G401 (cell line): ENCODE measurements at regions not wholly inside any gene's neighbourhood (a gene's known extent, or its start where the extent isn't known, plus 50 kb on each side); places are given as distances from the start of the nearest gene placed in this dataset.
"Not testable (repeated sequence)": the region's sequence is repeated elsewhere in the genome, so short reads cannot be mapped to it uniquely, and the experiment has no call there.

Source experiments
- DNase-seq: peaks from one replicate; pipeline ENCODE4 v3.0.0-alpha.2; 2015; ENCODE audit warnings: low spot score
- in situ Hi-C: cut with HindIII; loops from 2 replicates; pipeline ENCODE4 v1.10.0; 2016; ENCODE audit warnings: low sequenced_read_pairs, mixed read lengths

DNA sequence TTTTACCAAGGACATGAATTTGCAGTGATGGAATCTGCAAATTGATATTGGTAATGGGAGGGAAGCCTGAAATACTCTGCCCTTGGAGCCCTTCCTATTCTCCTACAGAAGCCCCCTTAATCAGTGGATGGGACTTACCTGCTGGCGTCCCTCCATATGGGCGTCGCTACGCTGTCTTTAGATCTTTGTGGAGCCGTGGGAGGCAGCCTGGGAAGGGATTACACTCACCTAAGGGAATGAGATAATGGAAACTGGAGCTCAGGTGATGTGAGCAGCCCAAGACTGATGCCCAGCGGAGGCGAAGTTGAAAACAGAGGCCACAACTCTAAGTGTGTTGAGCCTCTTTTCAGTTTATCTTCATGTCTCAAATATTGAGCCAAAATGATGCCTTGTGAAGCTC is 306.6 kb downstream of the MYCN start:
- in situ Hi-C loops: no loop called here
- no peak for DNase-seq

DNA sequence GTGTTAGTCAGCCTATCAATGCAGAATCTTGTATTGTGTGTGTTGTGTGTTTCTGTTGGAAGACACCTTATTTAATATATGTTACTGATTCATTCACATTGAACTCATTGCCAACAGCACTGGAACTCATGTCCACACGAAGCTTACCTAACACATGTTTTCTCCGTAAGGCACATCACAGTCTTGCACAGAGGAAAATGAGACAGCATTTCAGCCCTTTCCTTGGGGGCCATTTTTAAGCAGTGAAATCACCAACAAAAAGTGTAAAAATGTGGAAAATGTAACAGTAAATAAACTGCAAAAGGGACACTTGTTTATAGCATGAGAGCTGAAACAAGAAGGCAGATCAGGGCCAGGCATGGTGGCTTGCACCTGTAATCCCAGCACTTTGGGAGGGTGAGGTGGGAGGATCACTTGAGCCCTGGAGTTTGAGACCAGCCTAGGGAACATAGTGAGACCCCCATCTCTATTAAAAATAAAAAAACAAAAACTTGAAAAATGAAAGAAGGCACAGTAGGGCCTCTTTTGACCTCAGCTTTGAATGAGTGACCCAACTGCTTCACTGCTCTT is 306.0 kb downstream of the MYCN start:
- in situ Hi-C loops: no loop called here
- DNase-seq: no peak

DNA sequence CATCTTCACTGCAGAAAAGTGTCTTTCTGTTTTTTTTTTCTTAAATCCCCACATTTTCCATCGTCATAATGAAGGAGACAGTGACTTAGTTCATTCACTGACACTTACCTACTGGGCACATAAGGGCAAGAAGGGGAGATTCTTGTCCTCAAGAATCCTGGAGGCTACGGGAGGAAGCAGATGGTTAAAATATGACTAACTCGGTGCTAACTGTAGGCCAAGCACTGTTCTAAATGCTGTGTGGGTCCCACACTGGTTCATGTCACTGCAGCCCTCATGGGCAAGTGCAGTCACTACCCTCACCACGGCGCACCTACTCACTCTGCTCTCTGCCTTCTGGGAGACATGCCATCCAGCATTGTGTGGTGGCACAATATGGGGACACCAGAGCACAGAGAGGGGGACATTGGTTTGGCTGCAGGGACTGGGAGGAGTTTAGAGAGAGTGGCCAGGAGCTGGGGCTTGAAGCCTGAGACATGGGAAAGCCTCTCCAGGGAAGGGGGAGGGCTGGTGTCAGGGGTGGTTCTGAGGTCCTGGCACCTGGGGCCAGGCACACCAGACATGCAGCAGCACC is 305.2 kb downstream of the MYCN start:
- in situ Hi-C loops: no loop called here

DNA sequence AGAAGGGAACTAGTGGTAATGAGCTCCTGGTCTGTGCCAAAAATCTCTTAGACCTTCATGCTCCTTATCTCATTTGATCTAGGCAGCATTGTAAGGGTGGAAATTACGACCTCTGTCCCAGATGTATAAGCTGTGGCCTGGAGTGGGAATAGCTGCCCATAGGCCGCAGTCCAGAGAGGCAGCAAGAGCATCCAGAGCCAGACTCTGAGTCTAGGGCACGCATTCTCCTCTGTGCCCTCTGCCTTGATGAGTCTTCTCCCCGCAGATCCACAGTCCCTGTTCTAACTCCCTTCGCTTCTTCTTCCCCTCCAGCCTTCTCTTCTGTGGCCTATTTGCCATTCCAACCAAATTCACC is 304.6 kb downstream of the MYCN start:
- no peak for DNase-seq
- in situ Hi-C loops: no loop called here

More for the DNA sequence above, 305.2 kb downstream of the MYCN start:
- no peak for DNase-seq

DNA sequence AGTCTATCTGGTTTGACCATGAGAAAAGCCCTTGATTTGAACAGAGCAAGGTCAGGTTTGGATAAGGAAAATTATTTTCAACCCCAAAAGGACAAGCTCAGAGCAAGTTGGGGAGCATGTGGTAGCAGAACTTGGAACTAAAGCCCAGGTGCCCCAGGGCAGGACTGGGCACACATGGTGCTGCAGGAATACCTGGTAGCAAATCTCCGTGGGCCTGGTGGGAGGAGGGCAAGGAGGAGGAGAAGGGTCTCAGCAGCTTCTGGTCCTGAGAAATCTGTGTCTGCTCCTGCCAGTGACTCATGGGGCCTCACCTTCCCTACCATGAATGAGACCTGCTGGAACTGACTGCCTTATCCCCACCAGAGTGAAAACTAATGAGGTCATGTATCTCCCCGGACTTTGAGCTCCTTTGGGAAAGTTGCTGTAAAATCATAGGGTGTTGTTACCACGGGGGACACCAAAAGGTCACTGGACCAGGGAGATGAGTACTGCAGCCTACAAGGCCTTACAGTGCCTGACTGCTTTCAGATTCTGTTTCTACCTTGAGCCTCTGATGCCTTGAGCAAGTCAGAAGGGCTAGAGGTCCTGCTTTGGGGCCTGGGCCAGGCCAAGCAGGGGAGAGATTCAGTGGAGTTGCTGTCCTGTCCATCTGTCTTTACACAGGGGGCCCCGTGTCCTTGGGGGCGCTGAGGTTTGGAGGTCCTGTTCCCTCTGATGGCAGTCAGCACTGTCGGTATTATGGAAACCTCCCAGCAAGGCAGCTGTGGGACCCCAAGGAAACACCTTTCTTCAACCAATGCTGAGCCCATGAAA is 304.0 kb downstream of the MYCN start:
- no peak for DNase-seq
- in situ Hi-C loops: no loop called here

DNA sequence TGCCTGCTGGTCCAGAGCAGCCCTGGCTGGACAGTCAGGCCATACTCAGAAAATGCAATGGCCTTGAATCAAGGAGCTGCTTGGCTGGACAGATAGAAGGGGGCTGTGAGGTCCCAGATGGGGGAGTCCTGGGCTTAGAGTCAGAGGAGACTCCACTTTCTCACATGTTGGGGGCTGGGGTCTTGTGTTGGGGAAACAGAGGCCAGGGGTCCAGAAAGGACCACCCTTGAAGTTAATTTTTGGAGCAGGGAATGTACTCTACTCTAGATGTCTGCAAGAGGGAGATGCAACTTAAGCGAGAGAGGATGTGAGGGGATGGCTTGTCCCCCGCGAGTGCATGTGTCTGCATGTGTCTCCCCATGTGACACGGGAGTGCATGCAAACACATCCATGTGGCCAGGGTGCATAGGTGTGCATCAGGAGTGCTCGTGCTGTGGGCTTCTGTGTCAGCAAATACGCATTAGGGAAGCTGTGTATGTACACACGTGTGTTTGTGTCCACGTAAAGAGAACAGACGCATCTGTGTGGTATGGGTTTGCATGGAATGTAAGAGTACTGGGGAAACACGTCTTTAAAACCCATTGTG is 303.2 kb downstream of the MYCN start:
- in situ Hi-C loops: no loop called here
- DNase-seq: no peak

DNA sequence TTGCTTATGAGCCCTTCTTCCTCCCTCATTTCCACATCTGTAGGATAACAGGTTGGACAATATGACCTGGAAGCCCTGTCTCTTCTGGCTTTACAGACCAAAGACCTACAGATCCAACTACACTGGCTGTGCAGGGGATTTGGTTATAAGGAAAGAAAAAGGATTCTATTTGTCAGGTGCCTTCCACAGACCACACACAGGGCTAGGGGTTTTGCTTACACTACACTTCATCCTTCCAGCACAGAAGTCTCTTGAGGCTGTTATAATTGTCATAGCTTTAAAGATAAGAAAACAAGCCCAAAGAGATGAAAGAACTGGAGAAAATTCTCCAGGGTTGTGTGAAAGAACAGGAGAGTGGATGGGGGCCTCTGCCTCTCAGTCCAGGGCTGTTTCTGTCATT is 302.6 kb downstream of the MYCN start:
- in situ Hi-C loops: no loop called here
- no peak for DNase-seq

DNA sequence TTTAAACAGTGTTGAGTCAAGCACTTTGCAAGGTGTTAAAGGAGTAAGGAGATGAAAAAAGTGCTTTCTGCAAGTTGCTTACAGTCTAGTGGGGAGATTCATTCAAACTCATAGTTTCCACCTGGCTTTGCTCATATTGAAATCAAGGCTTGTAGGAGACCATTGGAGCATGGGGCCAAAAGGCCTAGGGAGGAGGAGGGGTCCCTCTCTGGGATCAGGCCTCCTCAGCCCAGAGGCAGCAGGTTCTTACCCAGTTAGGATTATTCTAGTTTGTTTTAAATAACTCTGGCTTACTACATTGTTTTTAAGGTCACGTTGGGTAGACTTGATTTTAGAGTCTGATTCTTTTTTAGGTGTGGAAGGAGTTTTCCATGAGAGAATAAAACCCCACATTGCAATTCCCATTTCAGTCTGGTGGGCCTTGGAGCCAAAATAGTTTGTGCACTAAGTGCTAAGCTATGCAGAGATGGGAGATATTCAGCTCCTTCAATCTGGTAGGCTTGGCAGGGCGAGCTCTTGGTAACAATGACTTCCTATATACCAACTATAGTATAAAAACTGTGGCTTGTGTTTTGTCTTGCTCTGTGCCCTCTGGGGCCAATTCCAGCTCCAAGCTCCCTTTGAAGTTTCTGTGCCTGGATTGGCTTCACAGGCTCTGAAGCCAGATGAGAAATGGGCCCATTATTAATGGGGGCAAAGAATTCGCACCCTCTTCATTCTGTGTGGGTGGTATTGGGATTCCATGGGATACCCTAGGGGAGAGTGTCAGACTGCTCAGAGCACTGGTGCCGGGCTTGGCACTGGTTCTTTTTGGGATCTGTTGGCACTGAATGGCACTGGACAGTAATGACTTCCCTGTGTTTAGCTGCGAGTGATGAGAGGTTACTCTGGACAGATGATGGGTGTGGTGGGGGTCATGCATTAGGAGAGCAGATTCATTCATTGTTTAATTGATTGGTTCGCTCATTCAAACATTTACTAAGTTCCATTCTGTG is 301.1 kb downstream of the MYCN start:
- no peak for DNase-seq
- in situ Hi-C loops: no loop called here

DNA sequence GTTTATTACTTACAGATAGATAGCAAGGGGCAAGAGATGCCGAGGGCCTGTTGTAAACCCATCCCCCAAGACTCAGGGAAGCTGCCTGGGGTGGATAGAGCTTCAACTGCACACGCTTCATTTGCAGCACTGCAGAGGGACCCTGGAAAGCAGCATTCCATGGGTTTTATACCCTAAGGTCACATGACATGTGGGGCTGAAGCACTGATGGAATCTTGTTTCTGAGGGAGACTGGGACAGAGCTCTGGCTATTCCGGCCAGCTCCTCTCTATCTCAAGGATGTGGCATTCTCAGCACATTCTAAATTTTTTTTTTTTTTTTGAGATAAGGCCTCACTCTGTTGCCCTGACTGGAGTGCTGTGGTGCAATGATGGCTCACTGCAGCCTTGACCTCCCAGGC is 300.1 kb downstream of the MYCN start:
- in situ Hi-C loops: no loop called here
- DNase-seq: no peak

DNA sequence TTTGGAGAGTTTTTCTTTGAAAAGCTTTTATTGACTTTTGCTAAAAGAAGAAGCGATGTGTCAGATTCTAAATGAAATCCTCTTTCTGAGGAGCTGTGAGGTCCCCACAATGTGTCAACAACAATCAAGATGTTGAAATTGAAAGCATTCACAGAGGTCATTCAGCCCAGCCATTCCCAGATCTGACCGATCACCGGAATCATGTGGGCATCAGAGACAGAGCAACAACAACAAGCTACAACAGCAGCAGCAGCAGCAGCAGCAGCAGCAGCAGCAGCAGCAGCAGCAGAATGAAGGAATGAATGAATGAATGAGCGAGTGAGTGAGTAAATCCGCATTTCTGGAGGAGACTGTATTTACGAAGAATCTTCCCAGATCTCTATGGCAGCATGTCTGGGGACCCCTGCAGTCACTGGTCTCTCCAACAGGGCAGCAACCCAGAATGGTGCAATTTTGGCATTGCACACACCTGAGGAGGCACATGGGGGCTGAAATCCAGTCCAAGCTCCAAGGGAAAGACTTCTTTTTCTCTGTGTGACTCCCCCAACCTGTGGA is 299.0 kb downstream of the MYCN start:
- in situ Hi-C loops: no loop called here

DNA sequence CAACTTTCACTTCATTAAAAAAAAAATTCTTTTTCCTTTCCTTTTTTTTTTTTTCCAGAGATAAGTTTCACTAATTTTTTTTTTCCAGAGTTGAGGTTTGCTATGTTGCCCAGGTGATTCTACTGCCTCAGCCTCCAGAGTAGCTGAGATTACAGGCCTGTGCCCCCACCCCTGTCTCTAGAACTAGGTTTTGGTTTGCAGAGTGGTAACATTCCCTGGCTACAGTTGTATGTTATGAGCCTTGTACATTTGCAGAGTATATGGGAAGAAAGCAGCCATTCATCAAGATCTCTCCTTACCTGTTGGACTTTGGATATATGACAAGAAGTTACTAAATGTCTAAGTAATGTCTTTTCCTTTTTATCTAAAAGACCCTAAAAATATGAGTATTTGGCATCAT is 298.4 kb downstream of the MYCN start:
- DNase-seq: no peak
- in situ Hi-C loops: no loop called here

More for the DNA sequence above, 299.0 kb downstream of the MYCN start:
- DNase-seq: no peak

DNA sequence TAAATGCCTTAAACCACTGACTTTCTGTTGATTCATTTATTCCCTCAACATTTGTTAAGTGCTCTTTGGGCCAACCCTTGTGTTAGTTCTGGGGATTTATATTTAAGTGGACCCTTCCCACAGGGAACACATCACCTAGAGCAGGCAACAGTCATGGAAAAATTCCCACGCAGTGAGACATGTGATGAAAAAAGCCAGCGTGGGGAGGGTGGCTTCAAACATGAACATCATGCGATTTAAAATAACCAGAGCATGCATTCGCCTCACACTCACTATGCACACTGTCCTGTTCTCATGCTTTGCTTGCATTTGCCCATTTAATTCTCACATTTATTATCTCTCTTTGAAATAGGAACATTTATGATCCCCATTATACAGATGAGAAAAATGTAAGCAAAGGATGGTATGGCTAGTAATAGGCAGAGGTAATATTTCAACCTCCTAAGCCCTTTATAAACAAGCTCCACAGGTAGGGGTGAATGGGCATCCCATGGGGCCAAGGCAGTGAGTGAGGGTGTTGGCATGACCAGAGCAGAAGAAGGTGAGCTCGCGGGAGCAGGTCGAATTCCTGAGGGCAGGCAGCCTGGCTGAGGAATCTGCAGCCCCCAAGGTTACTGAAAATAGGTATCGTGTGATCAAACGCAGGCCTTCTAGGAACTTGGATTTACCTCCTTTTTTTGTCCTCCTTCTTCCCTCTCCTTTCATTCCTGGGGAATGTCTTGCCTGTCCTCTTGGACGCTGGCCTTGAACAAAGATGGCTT is 297.8 kb downstream of the MYCN start:
- no peak for DNase-seq
- in situ Hi-C loops: no loop called here

DNA sequence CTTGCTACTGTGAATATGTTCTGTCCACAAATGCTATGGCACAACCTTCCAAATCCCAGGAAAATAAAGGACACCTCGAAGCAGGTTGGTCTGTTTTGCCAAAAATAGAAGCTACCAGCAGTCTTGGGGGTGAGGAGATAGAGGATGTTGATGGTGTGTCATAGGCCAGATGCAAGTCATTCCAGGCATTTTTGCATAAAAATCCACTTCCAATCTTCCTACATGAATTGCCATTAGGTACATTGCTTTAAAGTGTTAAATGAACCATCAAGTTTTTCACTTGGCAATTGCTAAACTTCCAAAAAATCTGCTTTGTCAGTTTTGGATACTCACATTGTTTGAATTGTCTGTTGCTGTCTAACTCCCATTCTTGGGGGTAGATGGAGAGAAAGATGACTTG is 295.4 kb downstream of the MYCN start:
- in situ Hi-C loops: no loop called here

DNA sequence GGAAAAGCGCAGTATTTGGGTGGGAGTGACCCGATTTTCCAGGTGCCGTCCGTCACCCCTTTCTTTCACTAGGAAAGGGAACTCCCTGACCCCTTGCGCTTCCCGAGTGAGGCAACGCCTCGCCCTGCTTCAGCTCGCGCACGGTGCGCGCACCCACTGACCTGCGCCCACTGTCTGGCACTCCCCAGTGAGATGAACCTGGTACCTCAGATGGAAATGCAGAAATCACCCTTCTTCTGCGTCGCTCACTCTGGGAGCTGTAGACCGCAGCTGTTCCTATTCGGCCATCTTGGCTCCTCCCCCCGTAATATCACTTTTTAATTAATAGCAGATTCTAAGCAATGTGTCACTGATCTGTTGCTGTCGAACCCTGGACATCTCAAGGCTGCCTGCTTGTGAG is 294.9 kb downstream of the MYCN start:
- DNase-seq, in situ Hi-C loops: not testable (repeated sequence)

More for the DNA sequence above, 295.4 kb downstream of the MYCN start:
- DNase-seq: no peak

DNA sequence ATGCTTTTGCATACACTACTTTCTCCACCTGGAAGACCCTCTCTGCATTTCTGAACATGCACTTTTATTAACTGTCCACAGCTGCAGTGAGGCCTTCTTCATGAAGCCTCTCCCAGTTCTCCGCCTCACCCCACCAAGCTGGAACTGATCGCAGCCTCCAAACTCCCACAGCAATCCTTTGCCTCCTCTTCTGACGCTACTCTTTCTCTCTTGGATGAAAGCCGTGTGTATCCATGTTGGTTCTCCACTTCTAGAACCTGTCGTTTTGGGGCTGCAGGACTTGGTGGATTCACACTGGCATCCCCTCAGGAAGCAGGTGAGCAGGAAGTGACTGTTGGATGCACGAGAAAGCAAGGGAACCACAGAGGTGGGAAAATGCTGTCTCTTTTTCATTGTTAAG is 288.6 kb downstream of the MYCN start:
- in situ Hi-C loops: no loop called here
- DNase-seq: no peak

DNA sequence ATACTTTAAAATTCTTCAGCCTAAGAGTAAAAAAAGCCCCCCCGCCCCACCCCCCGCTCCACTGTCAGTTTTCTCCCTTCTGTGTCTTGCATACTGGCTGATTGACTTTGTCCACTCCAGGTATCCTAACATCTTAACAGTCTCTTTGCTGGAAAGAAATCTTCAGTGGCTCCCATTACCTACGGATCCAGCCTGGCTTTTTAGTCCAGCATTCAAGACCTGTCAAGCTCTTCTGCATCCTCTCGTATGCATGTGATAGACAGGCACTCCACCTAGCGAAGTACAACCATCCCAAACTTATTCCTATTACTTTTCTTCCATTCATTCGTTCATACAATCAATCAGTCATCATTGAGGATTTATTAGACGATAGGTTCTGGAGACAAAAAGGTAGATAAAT is 288.1 kb downstream of the MYCN start:
- in situ Hi-C loops: no loop called here
- no peak for DNase-seq

DNA sequence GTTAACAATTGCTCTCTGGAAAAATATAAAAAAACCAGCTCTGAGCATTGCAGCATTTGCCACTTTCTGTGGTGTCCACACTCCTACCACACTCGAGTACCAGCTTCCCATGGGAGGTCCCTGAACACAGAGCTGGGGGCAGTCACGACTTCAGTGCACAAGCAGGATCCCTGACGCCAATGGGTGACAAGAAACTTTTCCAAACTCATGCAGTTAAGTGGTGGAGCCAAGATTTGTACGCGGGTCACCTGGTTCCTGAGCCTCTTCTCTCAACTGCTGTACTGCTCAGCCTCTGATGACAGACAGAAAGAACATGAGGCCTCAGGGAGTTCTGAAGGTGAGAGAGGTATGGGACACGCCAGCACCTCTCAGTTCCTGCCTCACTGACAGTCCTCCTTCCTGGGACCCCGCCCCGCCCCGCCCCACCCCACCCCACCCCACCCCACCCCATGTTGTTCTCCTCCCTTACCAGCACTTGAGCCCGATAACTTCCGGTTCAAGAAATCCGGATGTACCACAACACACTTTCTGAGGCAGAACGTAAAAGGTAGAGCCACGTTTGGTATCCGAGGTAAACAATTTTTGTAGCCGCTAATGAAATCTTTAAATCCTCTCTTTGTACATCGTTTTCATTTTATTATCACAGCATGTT is 287.6 kb downstream of the MYCN start:
- no peak for DNase-seq
- in situ Hi-C loops: no loop called here
